ENCODE measurements at regions not wholly inside any gene's neighbourhood (a gene's known extent, or its start where the extent isn't known, plus 50 kb on each side); places are given as distances from the start of the nearest gene placed in this dataset.

- no peaks in the 10 kb centered on the region for H3K36me3 ChIP-seq (ENCODE audit: control insufficient read depth, insufficient read depth, low read length)
- H3K4me3 ChIP-seq (ENCODE audit: low read depth, low read length), result no peak overlapping the region
- no peaks in the 10 kb centered on the region for H3K9me3 ChIP-seq (ENCODE audit: control insufficient read depth, insufficient read depth, low read length)
- H3K9ac ChIP-seq (ENCODE audit: low read depth, low read length), result no peak overlapping the region
- H3K27me3 ChIP-seq (ENCODE audit: control insufficient read depth, insufficient read depth, low read length), result no peaks in the 10 kb centered on the region
- H3K27ac ChIP-seq (ENCODE audit: low read depth, low read length), result no peak overlapping the region
- no peaks in the 10 kb centered on the region for H3K4me1 ChIP-seq (ENCODE audit: control insufficient read depth, insufficient read depth, low read length)
Measured at GRCh38 chr2:21500401-21500945, 376.7 kb downstream of the TDRD15 start.

DNA sequence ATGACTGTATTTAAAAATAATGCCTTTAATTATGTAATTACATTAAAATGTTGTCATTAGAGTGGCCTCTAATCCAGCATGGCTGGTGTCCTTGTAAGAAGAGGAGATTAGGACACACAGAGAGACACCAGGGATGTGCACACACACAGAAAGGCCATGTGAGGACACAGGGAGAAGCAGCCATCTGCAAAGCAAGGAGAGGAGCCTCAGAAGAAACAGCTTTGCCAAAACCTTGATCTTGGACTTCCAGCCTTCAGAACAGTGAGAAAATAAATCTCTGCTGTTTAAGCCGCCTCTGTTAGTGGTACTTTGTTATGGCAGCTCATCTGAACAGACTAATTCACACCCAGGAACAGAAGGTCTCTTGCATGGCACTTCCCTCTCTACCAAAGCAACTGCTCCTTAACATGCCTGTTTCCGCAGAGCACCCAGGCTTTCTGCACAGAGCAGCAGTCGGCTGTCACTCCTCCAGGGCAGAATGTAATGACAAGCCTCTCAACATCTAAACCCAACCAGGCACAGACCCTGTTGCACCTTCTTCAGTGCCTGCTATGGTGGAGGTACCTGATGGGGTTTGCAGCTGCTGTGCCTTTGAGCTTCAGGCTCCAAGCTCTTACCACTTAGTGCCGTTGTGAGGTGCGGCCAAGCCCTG is 377.7 kb downstream of the TDRD15 start:
- Histone ChIP-seq H3K27me3 (ENCODE audit: control insufficient read depth, insufficient read depth, low read length) (no peaks in the 10 kb centered on the region), H3K36me3 (ENCODE audit: control insufficient read depth, insufficient read depth, low read length) (no peaks in the 10 kb centered on the region), H3K4me3 (ENCODE audit: low read depth, low read length) (no peak overlapping the region), H3K4me1 (ENCODE audit: control insufficient read depth, insufficient read depth, low read length) (no peaks in the 10 kb centered on the region), H3K27ac (ENCODE audit: low read depth, low read length) (no peak overlapping the region), H3K9me3 (ENCODE audit: control insufficient read depth, insufficient read depth, low read length) (no peaks in the 10 kb centered on the region), H3K9ac (ENCODE audit: low read depth, low read length) (no peak overlapping the region)

DNA sequence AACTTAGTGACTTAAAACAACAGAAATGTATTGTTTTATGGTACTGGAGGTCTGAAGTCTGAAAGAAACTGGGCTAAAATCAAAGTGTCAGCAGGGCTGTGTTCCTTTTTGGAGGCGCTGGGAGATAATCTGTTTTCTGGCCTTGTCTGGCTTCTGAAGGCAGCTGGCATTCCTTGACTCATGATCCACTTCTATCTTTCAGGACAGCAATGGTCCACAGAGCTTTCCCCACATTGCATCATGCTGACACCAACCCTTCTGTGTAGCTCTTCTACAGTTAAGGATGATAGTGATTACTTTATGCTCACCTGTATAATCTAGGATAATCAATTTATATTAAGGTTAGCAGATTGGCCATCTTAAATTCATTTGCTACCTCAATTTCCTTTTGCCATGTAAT is 392.1 kb downstream of the TDRD15 start:
- no peak overlapping the region for H3K9ac ChIP-seq (ENCODE audit: low read depth, low read length)
- no peaks in the 10 kb centered on the region for H3K27me3 ChIP-seq (ENCODE audit: control insufficient read depth, insufficient read depth, low read length)
- no peaks in the 10 kb centered on the region for H3K9me3 ChIP-seq (ENCODE audit: control insufficient read depth, insufficient read depth, low read length)
- H3K4me3 ChIP-seq (ENCODE audit: low read depth, low read length), result no peak overlapping the region
- H3K36me3 ChIP-seq (ENCODE audit: control insufficient read depth, insufficient read depth, low read length), result no peaks in the 10 kb centered on the region
- no peak overlapping the region for H3K27ac ChIP-seq (ENCODE audit: low read depth, low read length)
- no peaks in the 10 kb centered on the region for H3K4me1 ChIP-seq (ENCODE audit: control insufficient read depth, insufficient read depth, low read length)

DNA sequence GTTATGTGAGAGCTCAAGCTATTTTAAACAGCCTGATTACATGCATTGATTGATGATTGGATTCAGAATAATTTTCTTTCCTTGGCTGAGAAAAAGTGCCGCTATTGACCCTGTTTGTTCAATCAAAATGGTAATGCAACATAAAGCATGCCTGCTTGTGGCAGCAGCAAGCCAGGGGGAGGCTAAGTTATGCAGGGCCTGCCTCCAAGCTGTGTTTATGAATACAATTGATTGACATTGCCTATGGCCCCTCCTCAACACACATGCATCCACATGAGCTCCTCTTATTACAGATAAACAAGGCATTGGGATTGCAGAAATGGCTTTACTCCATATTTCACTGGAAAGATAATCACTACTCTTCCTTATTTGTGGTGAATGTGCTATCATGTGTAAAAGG is 395.6 kb downstream of the TDRD15 start:
- H3K27me3 ChIP-seq (ENCODE audit: control insufficient read depth, insufficient read depth, low read length), result no peaks in the 10 kb centered on the region
- H3K27ac ChIP-seq (ENCODE audit: low read depth, low read length), result no peak overlapping the region
- H3K9me3 ChIP-seq (ENCODE audit: control insufficient read depth, insufficient read depth, low read length), result no peaks in the 10 kb centered on the region
- no peaks in the 10 kb centered on the region for H3K36me3 ChIP-seq (ENCODE audit: control insufficient read depth, insufficient read depth, low read length)
- no peak overlapping the region for H3K9ac ChIP-seq (ENCODE audit: low read depth, low read length)
- no peaks in the 10 kb centered on the region for H3K4me1 ChIP-seq (ENCODE audit: control insufficient read depth, insufficient read depth, low read length)
- H3K4me3 ChIP-seq (ENCODE audit: low read depth, low read length), result no peak overlapping the region

DNA sequence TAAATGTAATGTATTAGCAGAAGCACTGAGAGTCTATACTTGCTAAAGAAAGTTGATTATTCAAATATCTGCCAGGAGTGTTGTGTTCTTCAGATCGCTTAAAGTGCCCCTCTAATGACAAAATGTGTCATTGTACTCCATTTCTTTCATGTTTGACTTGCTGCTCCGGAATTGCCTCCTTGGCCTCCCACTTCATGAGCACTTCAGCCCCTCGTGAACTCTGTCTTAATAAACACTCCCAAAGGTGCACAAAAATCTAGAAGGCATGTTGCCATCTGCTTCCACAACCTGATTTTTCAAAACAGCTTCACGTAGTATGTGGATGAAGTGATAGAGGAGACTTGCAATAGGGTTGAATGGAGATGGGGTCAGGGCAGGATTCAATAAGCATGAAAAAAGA is 396.1 kb downstream of the TDRD15 start:
- H3K27me3 ChIP-seq (ENCODE audit: control insufficient read depth, insufficient read depth, low read length), result no peaks in the 10 kb centered on the region
- H3K9ac ChIP-seq (ENCODE audit: low read depth, low read length), result no peak overlapping the region
- H3K4me3 ChIP-seq (ENCODE audit: low read depth, low read length), result no peak overlapping the region
- H3K9me3 ChIP-seq (ENCODE audit: control insufficient read depth, insufficient read depth, low read length), result no peaks in the 10 kb centered on the region
- no peaks in the 10 kb centered on the region for H3K4me1 ChIP-seq (ENCODE audit: control insufficient read depth, insufficient read depth, low read length)
- H3K36me3 ChIP-seq (ENCODE audit: control insufficient read depth, insufficient read depth, low read length), result no peaks in the 10 kb centered on the region
- no peak overlapping the region for H3K27ac ChIP-seq (ENCODE audit: low read depth, low read length)

DNA sequence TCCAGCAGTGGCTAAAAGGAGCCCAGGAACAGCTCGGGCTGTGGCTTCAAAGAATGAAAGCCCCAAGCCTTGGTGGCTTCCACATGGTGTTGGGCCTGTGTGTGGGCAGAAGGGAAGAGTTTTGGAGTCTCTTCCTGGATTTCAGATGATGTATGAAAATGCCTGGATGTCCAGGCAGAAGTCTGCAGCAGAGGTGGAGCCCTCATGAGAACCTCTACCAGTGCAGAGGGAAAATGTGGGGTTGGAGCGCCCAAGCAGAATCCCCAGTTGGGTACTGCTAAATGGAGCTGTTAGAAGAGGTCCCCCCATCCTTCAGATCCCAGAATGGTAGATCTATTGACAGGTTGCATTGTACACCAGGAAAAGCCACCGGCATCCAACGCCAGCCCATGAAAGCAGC is 412.1 kb downstream of the TDRD15 start:
- H3K9ac ChIP-seq (ENCODE audit: low read depth, low read length), result no peak overlapping the region
- H3K27me3 ChIP-seq (ENCODE audit: control insufficient read depth, insufficient read depth, low read length), result no peaks in the 10 kb centered on the region
- H3K27ac ChIP-seq (ENCODE audit: low read depth, low read length), result no peak overlapping the region
- no peaks in the 10 kb centered on the region for H3K36me3 ChIP-seq (ENCODE audit: control insufficient read depth, insufficient read depth, low read length)
- H3K4me1 ChIP-seq (ENCODE audit: control insufficient read depth, insufficient read depth, low read length), result no peaks in the 10 kb centered on the region
- peaks cover 30% of the 10 kb centered on the region for H3K9me3 ChIP-seq (ENCODE audit: control insufficient read depth, insufficient read depth, low read length)
- H3K4me3 ChIP-seq (ENCODE audit: low read depth, low read length), result no peak overlapping the region

- no peaks in the 10 kb centered on the region for H3K27me3 ChIP-seq (ENCODE audit: control insufficient read depth, insufficient read depth, low read length)
Measured at GRCh38 chr2:21539685-21540084, 415.9 kb downstream of the TDRD15 start.

DNA sequence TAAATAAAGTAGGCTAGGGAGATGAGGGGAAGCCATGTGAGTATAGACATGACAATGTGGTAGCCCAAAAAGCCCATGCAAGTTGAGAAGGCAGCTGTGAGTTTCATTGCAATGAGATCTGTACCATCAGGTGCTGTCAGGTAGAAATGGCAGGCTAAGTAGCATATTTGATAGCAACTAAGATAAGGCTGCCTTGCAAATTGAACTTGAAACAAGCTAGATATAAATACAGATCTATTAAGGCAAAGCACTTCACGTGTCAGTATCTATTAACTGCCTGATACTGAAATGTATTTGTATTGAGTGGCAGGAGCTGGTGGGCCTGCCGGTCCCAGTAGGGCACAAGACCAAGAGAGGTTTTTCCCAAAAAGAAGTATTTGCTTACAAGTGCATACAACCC is 419.9 kb downstream of the TDRD15 start:
- Histone ChIP-seq H3K9me3 (ENCODE audit: control insufficient read depth, insufficient read depth, low read length) (no peaks in the 10 kb centered on the region; the same call in 1 of the 2 replicates), H3K27me3 (ENCODE audit: control insufficient read depth, insufficient read depth, low read length) (no peaks in the 10 kb centered on the region), H3K27ac (ENCODE audit: low read depth, low read length) (no peak overlapping the region), H3K9ac (ENCODE audit: low read depth, low read length) (no peak overlapping the region), H3K4me3 (ENCODE audit: low read depth, low read length) (no peak overlapping the region), H3K36me3 (ENCODE audit: control insufficient read depth, insufficient read depth, low read length) (no peaks in the 10 kb centered on the region), H3K4me1 (ENCODE audit: control insufficient read depth, insufficient read depth, low read length) (no peaks in the 10 kb centered on the region)

More at GRCh38 chr2:21539685-21540084, 415.9 kb downstream of the TDRD15 start:
- no peaks in the 10 kb centered on the region for H3K36me3 ChIP-seq (ENCODE audit: control insufficient read depth, insufficient read depth, low read length)
- H3K27ac ChIP-seq (ENCODE audit: low read depth, low read length), result no peak overlapping the region
- no peaks in the 10 kb centered on the region for H3K4me1 ChIP-seq (ENCODE audit: control insufficient read depth, insufficient read depth, low read length)
- H3K4me3 ChIP-seq (ENCODE audit: low read depth, low read length), result no peak overlapping the region
- H3K9me3 ChIP-seq (ENCODE audit: control insufficient read depth, insufficient read depth, low read length), result peaks cover 22% of the 10 kb centered on the region
- no peak overlapping the region for H3K9ac ChIP-seq (ENCODE audit: low read depth, low read length)

DNA sequence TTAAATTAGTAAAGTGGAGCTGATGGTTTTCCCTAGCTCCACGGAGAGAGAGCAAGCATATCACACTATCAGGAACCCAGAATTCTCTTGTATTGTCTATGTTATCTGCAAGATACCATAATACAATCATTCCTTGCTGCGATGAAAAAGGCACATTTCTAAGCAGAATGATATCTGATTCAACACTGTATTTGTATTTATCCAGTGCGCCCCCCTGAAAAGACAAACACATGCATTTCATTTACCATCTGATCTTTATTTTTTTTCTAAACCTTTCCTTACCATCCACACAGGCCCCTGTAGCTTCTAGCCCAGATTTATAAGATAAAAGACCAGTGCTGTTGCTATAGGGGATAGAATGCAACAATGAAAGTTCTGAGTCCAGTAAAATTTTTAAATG is 420.6 kb downstream of the TDRD15 start:
- Histone ChIP-seq H3K27me3 (ENCODE audit: control insufficient read depth, insufficient read depth, low read length) (no peaks in the 10 kb centered on the region), H3K9ac (ENCODE audit: low read depth, low read length) (no peak overlapping the region), H3K9me3 (ENCODE audit: control insufficient read depth, insufficient read depth, low read length) (no peaks in the 10 kb centered on the region), H3K4me3 (ENCODE audit: low read depth, low read length) (no peak overlapping the region), H3K36me3 (ENCODE audit: control insufficient read depth, insufficient read depth, low read length) (no peaks in the 10 kb centered on the region), H3K4me1 (ENCODE audit: control insufficient read depth, insufficient read depth, low read length) (no peaks in the 10 kb centered on the region), H3K27ac (ENCODE audit: low read depth, low read length) (no peak overlapping the region)

- Histone ChIP-seq H3K9ac (ENCODE audit: low read depth, low read length) (no peak overlapping the region), H3K4me3 (ENCODE audit: low read depth, low read length) (no peak overlapping the region), H3K4me1 (ENCODE audit: control insufficient read depth, insufficient read depth, low read length) (no peaks in the 10 kb centered on the region), H3K36me3 (ENCODE audit: control insufficient read depth, insufficient read depth, low read length) (no peaks in the 10 kb centered on the region), H3K27ac (ENCODE audit: low read depth, low read length) (no peak overlapping the region), H3K27me3 (ENCODE audit: control insufficient read depth, insufficient read depth, low read length) (no peaks in the 10 kb centered on the region), H3K9me3 (ENCODE audit: control insufficient read depth, insufficient read depth, low read length) (no peaks in the 10 kb centered on the region)
Measured at GRCh38 chr2:21552981-21553380, 429.2 kb downstream of the TDRD15 start.

DNA sequence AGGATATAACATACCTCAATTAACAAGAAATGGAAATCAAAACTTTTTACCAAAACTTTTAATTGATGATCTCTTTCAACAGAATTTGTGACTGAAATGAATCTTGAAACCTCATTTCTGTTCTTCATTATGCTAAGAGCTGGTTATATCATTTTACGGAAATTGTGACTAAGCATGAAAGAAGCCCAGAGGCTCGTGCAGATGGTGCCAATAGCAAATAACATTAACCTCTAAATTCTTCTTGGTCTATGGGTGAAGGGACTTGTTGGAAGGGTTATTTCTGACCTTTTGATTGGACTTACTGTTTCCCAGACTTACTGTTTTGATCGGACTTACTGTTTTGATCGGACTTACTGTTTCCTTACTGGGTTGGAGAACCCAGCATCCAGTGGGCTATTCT is 435.6 kb downstream of the TDRD15 start:
- Histone ChIP-seq H3K4me1 (ENCODE audit: control insufficient read depth, insufficient read depth, low read length) (no peaks in the 10 kb centered on the region), H3K9ac (ENCODE audit: low read depth, low read length) (no peak overlapping the region), H3K27ac (ENCODE audit: low read depth, low read length) (no peak overlapping the region), H3K9me3 (ENCODE audit: control insufficient read depth, insufficient read depth, low read length) (no peaks in the 10 kb centered on the region), H3K27me3 (ENCODE audit: control insufficient read depth, insufficient read depth, low read length) (no peaks in the 10 kb centered on the region), H3K36me3 (ENCODE audit: control insufficient read depth, insufficient read depth, low read length) (no peaks in the 10 kb centered on the region), H3K4me3 (ENCODE audit: low read depth, low read length) (no peak overlapping the region)

Measured in HUES48 (cell line).